ENCODE measurements at regions not wholly inside any gene's neighbourhood (a gene's known extent, or its start where the extent isn't known, plus 50 kb on each side); places are given as distances from the start of the nearest gene placed in this dataset.

GRCh38 chr10:65701168-65701776 is 1224.6 kb upstream of the LRRTM3 start:
- DNase-seq (ENCODE audit: low read depth): peak; percentile 22
- TF ChIP-seq CTCF (IDR thresholded peaks at IDR 0.05; ENCODE audit: insufficient read depth, low read depth, low read length, missing control alignments): no peak
- no peak overlapping the region for H3K4me3 ChIP-seq (ENCODE audit: low read depth, low read length)

- no peak for DNase-seq (ENCODE audit: low read depth)
- no peak overlapping the region for H3K4me3 ChIP-seq (ENCODE audit: low read depth, low read length)
- no peak for TF ChIP-seq CTCF (IDR thresholded peaks at IDR 0.05; ENCODE audit: insufficient read depth, low read depth, low read length, missing control alignments)
Observed at GRCh38 chr10:65708057-65708456, 1217.8 kb upstream of the LRRTM3 start.

GRCh38 chr10:65710306-65710705 is 1215.5 kb upstream of the LRRTM3 start:
- no peak for DNase-seq (ENCODE audit: low read depth)
- TF ChIP-seq CTCF (IDR thresholded peaks at IDR 0.05; ENCODE audit: insufficient read depth, low read depth, low read length, missing control alignments): no peak
- H3K4me3 ChIP-seq (ENCODE audit: low read depth, low read length): no peak overlapping the region

- no peak overlapping the region for H3K4me3 ChIP-seq (ENCODE audit: low read depth, low read length)
- TF ChIP-seq CTCF (IDR thresholded peaks at IDR 0.05; ENCODE audit: insufficient read depth, low read depth, low read length, missing control alignments): no peak
- no peak for DNase-seq (ENCODE audit: low read depth)
Observed at GRCh38 chr10:65719790-65720189, 1206.0 kb upstream of the LRRTM3 start.

GRCh38 chr10:65720901-65721300 is 1204.9 kb upstream of the LRRTM3 start:
- no peak for TF ChIP-seq CTCF (IDR thresholded peaks at IDR 0.05; ENCODE audit: insufficient read depth, low read depth, low read length, missing control alignments)
- no peak for DNase-seq (ENCODE audit: low read depth)
- H3K4me3 ChIP-seq (ENCODE audit: low read depth, low read length): no peak overlapping the region

GRCh38 chr10:65723525-65723924 is 1202.3 kb upstream of the LRRTM3 start:
- no peak for TF ChIP-seq CTCF (IDR thresholded peaks at IDR 0.05; ENCODE audit: insufficient read depth, low read depth, low read length, missing control alignments)
- H3K4me3 ChIP-seq (ENCODE audit: low read depth, low read length): no peak overlapping the region
- peak; percentile 11 for DNase-seq (ENCODE audit: low read depth)

GRCh38 chr10:65735382-65735781 is 1190.5 kb upstream of the LRRTM3 start:
- no peak overlapping the region for H3K4me3 ChIP-seq (ENCODE audit: low read depth, low read length)
- TF ChIP-seq CTCF (IDR thresholded peaks at IDR 0.05; ENCODE audit: insufficient read depth, low read depth, low read length, missing control alignments): no peak
- no peak for DNase-seq (ENCODE audit: low read depth)
